ENCODE measurements at regions not wholly inside any gene's neighbourhood (a gene's known extent, or its start where the extent isn't known, plus 50 kb on each side); places are given as distances from the start of the nearest gene placed in this dataset.

DNA sequence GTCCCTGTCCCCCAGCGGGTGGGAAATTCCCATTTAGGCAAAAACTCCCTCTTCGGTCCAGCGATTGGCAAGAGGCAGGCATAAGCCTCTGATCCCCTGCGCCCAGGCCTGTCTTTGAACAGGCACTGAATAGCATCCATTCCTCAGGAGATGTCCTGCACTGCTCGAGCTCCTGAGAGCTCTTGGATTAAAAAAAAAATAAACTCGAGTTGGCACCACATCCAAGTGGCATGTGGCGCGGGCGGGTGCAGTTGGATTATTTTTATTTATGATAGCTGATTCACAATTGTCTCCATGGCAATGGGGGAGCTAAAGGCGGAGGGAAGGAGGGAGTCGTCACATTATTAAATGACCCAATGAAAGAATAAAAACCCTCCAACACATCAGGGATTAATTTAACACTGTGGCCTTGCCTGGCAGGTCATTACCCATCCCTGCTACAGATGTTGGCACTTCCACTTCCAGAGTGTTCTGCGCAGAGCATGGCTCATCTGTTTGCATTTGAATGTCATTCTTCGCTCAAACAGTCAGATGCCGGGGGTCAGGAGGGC is 207.2 kb downstream of the AACS start:
- no peak for DNase-seq

DNA sequence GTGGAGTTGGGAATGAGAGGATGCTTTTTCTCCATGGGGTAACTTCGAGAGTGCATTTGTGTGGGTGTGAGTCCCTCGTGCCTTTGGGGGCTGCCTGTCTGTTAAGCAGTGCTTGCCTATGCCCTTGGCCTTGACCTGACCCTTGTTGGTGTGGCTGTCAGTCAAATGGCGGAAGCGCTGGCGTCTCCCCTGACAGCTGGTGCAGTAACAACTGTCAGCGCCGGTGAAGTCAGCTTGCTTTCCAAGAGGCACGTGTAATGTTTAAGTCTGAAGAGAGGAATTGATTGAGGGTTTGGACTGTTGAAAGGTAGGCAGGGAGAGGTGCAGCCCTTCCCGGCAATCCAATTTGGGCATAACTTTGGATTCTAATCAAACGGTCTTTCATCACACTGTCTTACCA is 211.3 kb downstream of the AACS start:
- no peak for DNase-seq

DNA sequence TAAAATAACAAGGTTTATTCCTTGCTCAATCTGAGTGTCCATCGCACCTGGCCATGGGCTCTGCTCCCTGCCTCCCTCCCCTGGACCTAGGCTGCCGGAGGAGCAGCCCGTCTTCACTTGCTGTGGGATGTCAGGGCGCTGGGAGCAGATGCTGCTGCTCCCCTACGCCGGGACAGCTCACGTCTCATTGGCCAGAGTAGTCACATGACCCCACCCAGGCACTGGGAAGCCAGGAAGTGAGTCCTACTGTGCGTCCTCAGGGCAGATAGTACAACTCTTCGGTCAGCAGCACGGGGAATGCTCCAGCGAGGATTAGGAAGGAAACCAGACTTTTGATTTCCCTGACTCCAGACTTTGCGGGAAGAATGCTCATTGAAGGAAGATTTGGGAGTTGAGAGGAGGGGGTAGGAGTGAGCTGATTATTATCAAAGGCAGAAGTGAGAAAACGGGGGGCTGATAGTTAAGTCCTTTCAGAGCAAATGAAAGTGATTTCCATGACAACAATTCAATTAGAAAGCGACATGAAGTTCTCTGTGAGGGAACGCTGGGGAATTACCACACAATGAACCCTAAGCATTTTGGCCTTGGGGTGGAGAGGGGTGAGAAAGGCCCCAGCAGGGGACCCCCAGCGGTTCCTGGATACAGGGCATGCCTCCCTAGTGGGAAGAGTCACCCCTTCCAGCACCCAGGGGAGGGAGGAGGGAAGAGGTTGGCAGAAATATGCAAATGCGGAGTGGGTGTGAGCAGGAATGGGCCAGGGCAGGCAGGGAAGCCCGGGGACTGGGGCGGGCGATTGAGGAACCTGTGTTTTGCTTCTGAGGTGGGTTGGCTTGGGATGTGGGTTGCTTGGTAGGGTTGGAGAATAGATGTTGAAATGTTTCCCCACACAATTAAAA is 215.5 kb downstream of the AACS start:
- no peak for DNase-seq

DNA sequence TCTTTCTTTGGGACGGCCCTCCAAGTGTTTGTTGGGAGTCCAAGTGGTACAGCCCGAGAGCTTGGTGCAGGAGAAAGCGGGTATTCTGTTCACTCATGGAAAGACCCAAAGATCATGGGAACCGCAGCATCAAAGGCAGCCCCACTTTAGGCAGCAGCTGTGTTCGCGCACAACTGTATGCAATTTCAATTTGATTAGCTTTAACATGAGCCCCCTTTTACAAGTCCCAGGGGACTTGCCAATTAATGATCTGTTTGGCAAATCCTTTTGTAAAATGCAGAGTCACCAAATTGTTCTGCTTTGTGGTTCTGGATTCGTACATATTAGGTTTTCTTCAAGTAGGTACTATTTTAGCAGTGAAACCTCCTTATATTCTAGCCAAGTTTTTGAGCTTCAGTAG is 217.7 kb downstream of the AACS start:
- no peak for DNase-seq

DNA sequence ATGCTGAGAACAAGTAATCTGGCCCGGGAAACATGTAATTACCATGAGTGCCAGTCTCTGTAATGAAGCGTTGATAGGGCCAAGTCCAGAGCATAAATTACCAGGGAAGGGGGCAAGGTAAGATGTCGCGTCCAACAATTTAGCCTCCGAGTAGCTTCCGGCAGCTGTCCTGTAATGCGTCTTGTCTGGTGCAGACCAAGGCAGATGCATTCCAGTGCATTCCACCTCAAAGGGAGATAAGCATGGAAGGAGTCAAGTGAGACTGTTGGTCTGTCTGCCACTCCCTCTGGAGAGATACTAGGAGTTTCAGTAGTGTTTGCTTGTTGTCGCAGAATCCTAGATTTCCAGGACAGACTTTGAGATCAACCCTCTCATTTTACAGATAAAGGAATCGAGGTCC is 218.3 kb downstream of the AACS start:
- no peak for DNase-seq

DNA sequence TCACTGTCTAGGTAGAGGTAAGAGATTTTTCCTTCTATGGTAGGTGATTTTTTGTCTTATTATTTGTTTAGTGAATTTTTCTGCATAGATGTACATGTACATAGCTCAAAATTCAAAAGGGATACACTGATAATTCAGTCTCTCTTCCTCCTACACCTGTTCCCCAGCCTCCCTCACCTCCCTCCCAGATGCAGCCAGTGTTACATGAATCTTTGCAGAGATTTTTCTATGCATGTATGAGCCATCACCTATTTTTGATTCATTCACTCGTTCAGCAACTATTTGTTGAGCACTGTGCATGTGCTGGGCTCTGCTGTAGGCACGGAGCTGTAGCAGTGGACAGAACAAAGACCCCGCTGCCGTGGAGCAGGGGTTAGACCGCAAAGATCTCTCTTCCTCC is 218.9 kb downstream of the AACS start:
- no peak for DNase-seq

DNA sequence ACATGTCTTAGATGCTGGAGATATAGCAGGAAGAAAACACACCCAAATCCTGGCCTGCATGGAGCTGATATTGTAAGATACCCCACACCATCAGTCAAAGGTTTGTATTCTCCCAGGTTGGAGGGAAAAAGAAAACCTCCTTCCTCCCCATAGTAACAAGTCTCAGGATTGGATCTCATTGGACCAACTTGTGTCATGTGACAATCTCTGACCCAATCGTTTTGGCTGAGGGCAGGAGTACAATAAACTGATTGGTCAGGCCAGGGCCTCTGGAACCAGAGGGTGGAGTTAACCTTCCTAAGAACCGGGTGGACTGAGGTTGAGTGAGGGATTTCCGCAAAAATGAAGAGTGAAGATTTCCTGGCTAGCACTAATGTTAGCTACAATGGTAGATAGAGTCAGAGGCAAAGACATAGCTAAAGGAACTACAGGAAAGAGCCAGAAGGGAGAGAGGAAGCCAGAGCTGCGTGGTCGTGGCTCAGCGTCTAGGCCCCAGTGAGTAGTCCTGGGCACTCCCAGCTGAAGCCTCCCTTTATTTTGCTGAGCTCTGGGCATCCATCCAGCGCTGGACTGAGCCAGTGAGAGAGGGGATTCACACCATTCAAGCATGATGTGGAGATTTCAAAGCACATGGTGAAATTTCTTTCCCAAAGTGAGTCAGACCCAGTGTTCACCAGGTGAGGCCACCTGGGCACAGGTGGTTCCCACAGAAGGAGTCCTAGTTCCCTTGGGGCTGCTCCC is 219.9 kb downstream of the AACS start:
- no peak for DNase-seq

DNA sequence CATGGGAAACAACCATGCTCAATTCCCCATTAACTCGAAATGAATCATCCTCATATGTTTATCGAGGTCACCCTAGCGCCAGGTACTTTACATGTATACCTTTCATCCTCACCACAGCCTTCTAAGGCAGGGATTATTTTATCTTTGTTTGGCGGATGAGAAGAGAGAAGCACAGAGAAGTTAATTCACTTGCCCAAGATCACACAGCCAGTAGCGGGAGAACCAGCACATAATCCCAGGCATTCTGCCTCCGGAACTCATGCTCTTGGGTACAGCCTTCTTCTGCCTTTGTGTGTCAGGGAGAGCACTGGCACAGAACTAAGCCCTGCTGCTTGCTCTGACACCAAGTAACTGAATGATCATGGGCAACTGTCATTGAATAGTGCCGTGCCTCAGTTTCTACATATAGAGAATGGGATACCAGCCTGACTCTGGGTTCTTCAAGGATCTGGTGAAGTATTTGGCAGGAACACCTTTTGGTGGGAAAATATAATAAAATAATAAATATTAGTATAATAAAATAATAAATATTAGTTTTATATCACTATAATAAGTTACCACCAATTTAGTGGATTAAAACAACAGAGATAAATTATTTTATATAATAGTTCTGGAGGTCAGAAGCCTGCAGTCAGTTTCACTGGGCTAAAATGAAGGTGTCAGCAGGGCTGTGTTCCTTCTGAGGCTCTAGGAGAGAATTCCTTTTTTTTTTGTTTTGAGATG is 220.9 kb downstream of the AACS start:
- no peak for DNase-seq

DNA sequence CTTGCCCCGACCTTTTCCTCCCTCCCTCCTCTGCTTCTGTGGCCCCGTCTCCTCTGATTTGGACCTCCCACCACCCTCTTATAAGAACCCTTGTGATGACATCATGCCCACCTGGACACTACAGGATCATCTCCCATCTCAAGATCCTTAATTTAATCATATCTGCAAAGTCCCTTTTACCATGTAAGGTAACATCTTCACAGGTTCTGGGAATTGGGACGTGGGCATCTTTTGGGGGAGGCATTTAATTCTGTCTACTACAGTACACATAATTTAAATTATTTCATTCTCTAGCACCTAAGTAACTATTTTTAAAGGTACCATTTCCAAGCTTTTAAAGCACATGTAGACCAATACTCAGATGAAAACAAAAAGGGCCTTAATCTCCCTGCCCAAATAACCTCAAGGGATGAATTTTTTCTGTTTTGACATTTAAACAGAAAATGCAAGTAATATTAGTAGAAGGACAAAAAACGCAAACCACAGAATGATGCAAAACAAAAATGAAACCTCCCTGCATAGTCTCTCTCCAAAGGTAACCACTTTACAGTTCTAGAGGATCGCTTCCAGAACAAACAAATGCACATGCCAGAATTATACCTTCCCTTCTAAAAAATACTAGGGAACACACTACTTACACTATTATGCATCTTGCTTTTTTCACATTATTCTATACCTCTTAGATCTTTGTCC is 222.1 kb downstream of the AACS start:
- no peak for DNase-seq

DNA sequence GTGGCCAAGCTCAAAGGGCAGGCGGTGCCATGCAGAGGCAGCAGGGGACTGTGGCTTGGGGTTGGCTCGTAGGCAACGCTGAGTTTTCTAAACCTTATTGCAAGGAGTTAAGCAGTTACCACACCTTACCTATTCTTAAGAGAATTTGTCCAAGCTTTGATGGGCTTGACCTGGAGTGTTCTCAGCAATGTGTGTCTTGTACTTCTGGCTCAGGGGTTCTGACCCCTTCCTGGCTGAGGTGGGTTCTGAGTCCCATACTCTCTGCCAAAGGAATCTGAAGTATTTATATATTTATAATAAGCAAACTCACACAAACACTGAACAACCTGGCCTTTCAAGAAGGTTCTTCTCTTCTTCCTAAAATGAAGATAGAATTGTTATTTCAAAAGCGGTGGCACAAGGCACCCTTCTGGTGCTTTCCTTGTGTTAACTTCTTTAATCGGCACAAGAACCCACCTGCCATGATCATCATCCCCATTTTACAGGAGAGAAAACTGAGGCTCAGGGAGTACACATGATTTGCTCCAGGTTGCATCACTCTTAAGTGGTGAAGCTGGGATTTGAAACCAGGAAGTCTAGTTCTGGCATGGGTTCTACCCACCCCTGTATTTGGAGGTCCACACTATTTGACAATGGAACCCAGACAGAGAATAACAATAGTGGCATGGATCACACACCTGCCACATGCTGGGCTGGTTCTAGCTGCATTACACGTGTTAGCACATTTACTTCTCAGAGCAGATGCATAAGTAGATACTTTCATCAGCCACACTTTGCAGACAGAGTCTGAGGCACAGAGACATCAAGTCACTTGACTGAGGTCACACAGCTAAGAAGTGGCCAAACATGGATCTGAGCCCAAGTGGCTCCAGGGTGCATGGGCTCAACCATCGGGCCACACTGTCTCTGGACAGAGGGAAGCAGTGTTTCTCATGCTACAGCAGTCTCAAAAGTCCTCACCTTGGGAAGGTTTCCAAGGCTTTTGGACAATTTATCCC is 224.0 kb downstream of the AACS start:
- no peak for DNase-seq

DNA sequence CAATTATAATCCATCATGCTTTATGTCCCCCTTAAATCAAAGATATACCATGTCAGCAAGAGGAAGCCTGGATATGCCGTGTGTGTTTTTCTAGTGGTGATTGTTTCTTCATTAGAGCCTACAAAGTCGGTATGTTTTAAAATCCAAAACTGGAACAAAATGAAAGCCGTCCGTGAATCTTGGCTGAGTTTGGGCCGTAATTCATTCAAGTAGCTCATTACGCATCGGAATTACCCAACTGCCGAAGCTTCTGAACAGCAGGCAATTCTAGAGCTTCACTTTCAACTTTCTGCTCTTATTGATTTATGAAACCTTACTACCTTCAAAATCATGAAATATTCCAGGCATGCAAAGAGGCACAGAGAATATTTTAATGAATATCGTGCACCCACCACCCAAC is 224.7 kb downstream of the AACS start:
- DNase-seq: no peak

DNA sequence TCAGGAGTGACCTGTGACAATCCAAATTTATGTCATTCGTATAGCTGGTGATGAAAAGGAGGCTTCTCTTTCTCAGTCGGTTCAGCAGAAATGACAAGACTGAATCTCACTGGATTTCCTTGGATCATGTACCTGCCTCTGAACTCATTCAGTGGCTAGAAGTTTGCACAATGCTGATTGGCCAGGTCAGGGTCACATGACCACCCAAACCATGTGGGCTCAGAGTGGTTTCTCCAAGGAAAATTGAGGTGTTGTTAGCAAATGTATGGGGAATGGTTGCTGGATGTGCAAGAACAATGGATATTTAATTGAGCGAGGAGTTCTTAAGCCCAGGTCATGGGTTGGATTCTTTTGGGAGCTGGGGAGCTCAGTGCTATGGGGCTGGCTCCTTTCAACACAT is 227.5 kb downstream of the AACS start:
- no peak for DNase-seq

DNA sequence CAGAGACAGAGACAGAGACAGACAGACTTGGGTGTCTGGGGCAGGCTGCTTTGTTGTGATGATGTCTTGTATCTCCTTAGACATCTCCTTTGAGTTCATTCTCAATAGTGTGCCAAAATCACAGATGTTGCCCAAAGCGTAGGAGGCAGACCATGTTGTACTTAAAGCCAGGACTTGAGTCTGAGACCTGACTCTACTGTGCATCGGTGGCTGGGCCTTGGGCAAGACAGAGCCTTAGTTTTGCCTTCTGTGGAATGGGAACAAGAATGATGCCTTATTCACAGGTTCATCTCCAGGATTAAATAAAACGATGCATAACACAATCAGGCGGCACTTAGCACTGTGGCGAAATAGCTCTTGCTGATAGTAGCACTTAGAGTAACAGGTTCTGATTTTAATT is 230.3 kb downstream of the AACS start:
- DNase-seq: no peak

DNA sequence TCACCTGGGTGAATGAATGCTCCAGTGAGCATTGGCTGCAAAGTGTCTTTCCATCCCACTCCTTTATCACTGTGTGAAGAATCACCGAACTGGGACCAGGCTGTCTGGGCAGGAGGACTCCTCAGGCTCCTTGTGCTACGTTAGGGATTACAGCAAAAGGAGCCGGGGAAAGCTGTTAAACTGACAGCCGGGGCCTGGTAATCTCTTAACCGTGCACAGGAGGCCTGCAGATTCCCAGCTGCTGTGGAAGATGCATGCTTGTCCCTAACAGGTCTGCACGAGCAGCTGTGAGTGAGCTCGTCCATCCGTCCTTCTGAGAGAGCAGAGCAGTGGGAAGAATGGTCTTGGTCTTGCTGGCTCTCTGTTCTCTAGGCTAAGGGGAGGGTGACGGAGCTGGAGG is 231.5 kb downstream of the AACS start:
- DNase-seq: no peak

DNA sequence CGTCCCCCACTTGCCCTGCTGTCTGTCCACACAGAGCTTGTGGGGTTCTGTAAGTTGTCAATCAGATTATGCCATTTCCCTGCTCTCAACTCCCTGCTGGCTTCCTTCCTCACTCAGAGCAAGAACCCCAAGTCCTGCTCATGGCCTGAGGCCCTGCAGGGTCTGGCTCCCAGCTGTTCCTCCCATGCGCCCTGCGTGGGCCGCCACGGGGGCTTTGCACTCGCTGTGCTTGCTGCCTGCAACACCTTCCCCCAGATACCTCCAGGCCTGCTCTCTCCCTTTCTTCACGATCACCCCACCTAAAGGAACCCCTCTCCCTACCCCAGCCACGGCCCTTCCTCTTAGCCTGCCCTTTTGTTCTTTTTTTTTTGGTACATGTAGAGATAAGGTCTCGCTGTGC is 234.6 kb downstream of the AACS start:
- DNase-seq: no peak

DNA sequence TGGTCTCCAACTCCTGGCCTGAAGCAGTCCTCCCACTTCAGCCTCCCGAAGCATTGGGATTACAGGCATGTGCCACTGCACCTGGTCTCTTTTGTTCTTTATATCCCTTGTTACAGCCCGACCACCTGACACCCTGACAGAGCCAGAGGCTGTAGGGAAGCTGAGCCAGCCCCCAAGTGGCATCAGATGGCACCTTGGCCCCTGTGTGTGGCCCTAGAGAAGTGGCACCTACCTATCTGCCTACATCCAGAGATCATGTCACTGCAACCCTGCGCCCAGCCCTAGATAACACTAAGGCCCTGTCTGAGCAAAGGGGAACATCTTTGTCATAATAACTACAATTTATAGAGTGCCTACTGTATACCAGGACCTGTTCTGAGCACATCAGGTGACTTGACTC is 235.0 kb downstream of the AACS start:
- no peak for DNase-seq

DNA sequence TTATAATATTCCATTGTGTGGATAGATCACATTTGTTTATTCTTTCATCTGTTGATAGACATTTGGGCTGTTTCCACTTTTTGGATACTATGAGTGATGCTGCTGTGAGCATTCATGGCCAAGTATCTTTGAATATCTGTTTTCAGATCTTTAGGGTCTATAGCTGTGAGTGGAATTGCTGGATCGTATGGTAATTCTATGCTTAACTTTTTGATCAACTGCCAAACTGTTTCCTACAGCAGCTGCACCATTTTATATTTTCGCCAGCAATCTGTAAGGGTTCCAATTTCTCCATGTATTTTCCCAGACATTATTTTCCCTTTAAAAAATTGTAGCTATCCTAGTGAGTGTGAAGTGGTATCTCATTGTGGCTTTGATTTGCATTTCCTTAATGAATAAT is 238.1 kb downstream of the AACS start:
- no peak for DNase-seq

DNA sequence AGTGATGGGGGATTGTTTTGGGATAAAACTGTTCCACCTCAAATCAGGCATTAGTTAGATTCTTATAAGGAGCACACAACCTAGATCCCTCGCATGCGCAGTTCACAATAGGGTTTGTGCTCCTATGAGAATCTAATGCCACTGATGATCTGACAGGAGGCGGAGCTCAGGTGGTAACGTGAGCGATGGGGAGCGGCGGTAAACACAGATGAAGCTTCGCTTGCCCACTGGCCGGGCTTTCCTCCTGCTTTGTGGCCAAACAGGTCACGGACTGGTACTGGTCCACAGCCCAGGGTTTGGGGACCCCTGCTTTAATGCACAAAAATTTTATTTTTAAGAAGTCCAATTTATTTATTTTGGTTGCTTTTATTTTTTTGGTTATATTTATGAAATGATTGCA is 238.8 kb downstream of the AACS start:
- no peak for DNase-seq

DNA sequence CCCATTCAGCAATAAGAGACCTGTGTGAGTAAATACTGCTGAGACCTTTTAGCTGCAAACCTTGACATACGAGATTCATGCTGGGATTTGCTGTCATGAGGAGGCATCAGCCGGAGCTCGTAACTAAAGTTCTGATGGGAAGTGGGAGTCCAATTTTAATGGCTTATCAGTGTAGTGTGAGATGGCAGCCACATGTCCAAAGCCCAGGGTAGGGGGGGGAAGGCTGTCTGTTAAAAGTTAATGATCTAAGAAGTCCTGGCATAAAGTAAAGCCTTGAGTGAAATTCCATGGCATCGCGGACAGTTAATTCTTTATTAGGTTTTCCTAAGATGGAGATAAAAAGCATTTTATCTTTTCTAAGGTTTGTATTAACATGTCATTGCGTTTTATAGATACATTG is 240.0 kb downstream of the AACS start:
- DNase-seq: no peak

DNA sequence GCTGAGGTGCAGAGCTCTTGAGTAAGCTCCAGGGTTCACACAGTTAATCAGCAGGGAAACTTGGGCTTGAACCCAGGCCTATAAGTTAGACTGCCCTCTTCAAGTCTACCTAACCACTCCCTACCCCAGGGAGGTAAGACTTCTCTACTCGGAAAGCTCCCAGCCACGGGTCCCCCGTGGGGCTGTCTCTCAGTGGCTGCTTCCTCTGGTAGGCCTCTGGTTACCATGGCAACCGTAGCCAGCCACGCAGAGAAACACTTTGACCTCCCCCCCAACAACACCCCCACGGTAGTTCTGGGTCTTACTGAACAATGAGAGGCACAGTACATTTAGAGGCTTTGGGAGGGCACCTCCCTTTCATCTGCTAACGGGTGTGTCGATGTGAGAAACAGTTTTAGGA is 245.2 kb downstream of the AACS start:
- no peak for DNase-seq

DNA sequence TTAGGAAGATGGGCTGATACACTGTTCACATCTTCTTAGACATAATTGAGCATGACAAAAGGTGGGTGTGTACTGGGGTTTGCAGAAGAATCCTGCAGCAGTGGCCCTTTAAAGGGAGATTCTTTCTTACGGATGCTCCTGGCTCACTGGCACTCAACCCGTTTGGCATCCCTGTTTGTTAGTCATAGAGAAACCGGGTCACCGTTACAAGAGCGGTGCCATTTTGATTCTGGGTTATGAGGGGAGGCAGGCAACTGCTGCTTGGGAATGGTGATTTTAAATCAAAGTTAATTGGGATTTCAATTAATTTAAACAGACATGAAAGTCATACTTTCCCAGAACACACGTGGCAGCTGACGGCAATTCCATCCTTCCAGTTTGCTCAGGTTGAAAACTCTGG is 245.8 kb downstream of the AACS start:
- DNase-seq: no peak

DNA sequence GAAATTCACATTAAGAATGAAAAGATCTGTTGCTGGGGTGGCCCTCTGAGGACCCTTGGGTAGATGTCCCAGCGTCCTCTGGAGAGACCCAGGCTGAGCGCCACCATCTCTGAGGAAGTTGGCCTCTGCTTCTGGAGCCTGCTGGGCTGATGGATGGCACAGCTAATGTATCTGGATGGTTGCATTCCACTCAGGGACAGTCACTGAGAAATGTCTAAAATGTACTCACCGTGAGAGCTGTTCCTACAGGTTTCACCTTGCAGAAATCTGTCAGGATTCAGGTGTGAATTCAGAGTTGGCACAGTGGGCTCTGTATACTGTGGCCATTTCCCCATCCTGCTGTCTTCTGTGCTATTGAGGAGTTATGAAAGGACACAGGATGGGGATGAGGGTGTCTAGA is 247.2 kb downstream of the AACS start:
- DNase-seq: no peak

Data from activated naive CD4-positive, alpha-beta T cell treated with Interleukin-2 at 50 U/mL for 16 hours (primary cell).